ENCODE measurements at regions not wholly inside any gene's neighbourhood (a gene's known extent, or its start where the extent isn't known, plus 50 kb on each side); places are given as distances from the start of the nearest gene placed in this dataset.

GRCh38 chr11:80613655-80614054 is 1172.8 kb upstream of the TENM4 start:
- H3K9me3 ChIP-seq (replicated peaks in 1 of 2; ENCODE audit: control insufficient read depth in 2 of 2, insufficient read depth in 1 of 2, low read depth in 1 of 2, low read length in 2 of 2), result no peaks in the 10 kb centered on the region
- H3K4me2 ChIP-seq (ENCODE audit: insufficient read depth, low read length, poor library complexity, severe bottlenecking), result no peak overlapping the region
- no peak overlapping the region for H3K18ac ChIP-seq (ENCODE audit: low read length)
- no CpG with 5 or more reads among the region's 2 CpGs for whole genome bisulfite sequencing, 2 donors (ENCODE audit: extremely low coverage in 2 of 2, insufficient read length in 2 of 2, insufficient replicate concordance in 1 of 2)
- H2AK5ac ChIP-seq (ENCODE audit: low read depth, low read length), result no peak overlapping the region
- peaks cover 2 to 4% of the 10 kb centered on the region in 2 donors for H3K4me1 ChIP-seq (ENCODE audit: control insufficient read depth in 2 of 2, insufficient read depth in 1 of 2, low read depth in 1 of 2, low read length in 2 of 2)
- no peak overlapping the region for H2AFZ ChIP-seq (ENCODE audit: low read length)
- no peak overlapping the region for H3K4me3 ChIP-seq (ENCODE audit: low read length in 2 of 2)
- no peak overlapping the region for H4K8ac ChIP-seq (ENCODE audit: low read depth, low read length)
- H3K9ac ChIP-seq (ENCODE audit: low read depth, low read length, poor library complexity), result no peak overlapping the region
- no peak overlapping the region for H3K14ac ChIP-seq (ENCODE audit: low read length)
- H2BK12ac ChIP-seq (ENCODE audit: low read length), result no peak overlapping the region
- H3K27me3 ChIP-seq (ENCODE audit: control insufficient read depth in 3 of 3, insufficient read depth in 3 of 3, low read depth in 1 of 3, low read length in 3 of 3), result no peaks in the 10 kb centered on the region
- H2BK15ac ChIP-seq (ENCODE audit: low read length), result no peak overlapping the region
- no peak overlapping the region for H2BK5ac ChIP-seq (ENCODE audit: low read length)
- no peak overlapping the region for H2BK120ac ChIP-seq (ENCODE audit: low read depth, low read length)
- no peak overlapping the region for H4K91ac ChIP-seq (ENCODE audit: low read depth, low read length, poor library complexity)
- DNase-seq (ENCODE audit: low spot score), result no peak
- H3K36me3 ChIP-seq (replicated peaks in 1 of 2; ENCODE audit: control insufficient read depth in 2 of 2, insufficient read depth in 2 of 2, low read length in 2 of 2), result no peaks in the 10 kb centered on the region
- no peak overlapping the region for H3K23ac ChIP-seq (ENCODE audit: low read depth, low read length, poor library complexity)
- no peak overlapping the region for H3K27ac ChIP-seq (replicated peaks; ENCODE audit: low read length)
- H3K4ac ChIP-seq (ENCODE audit: low read length), result no peak overlapping the region
- H3K79me1 ChIP-seq (ENCODE audit: low read depth, low read length), result no peaks in the 10 kb centered on the region

- Histone ChIP-seq H2BK120ac (ENCODE audit: low read depth, low read length) (no peak overlapping the region), H3K27me3 (ENCODE audit: control insufficient read depth in 3 of 3, insufficient read depth in 3 of 3, low read depth in 1 of 3, low read length in 3 of 3) (no peaks in the 10 kb centered on the region), H3K9me3 (replicated peaks in 1 of 2; ENCODE audit: control insufficient read depth in 2 of 2, insufficient read depth in 1 of 2, low read depth in 1 of 2, low read length in 2 of 2) (no peaks in the 10 kb centered on the region), H3K79me1 (ENCODE audit: low read depth, low read length) (no peaks in the 10 kb centered on the region), H3K9ac (ENCODE audit: low read depth, low read length, poor library complexity) (no peak overlapping the region), H4K8ac (ENCODE audit: low read depth, low read length) (no peak overlapping the region), H3K18ac (ENCODE audit: low read length) (no peak overlapping the region), H3K36me3 (replicated peaks in 1 of 2; ENCODE audit: control insufficient read depth in 2 of 2, insufficient read depth in 2 of 2, low read length in 2 of 2) (no peaks in the 10 kb centered on the region), H2AFZ (ENCODE audit: low read length) (peak overlapping the region; percentile 36), H3K4me2 (ENCODE audit: insufficient read depth, low read length, poor library complexity, severe bottlenecking) (no peak overlapping the region), H3K14ac (ENCODE audit: low read length) (no peak overlapping the region), H2BK12ac (ENCODE audit: low read length) (no peak overlapping the region), H2AK5ac (ENCODE audit: low read depth, low read length) (no peak overlapping the region), H3K27ac (replicated peaks; ENCODE audit: low read length) (no peak overlapping the region), H3K4me1 (ENCODE audit: control insufficient read depth in 2 of 2, insufficient read depth in 1 of 2, low read depth in 1 of 2, low read length in 2 of 2) (peaks cover 2 to 16% of the 10 kb centered on the region in 2 donors), H3K4me3 (ENCODE audit: low read length in 2 of 2) (no peak overlapping the region), H3K4ac (ENCODE audit: low read length) (no peak overlapping the region), H3K23ac (ENCODE audit: low read depth, low read length, poor library complexity) (no peak overlapping the region), H2BK5ac (ENCODE audit: low read length) (no peak overlapping the region), H2BK15ac (ENCODE audit: low read length) (no peak overlapping the region), H4K91ac (ENCODE audit: low read depth, low read length, poor library complexity) (no peak overlapping the region)
- no CpG with 5 or more reads among the region's 7 CpGs for WGBS, 2 donors (ENCODE audit: extremely low coverage in 2 of 2, insufficient read length in 2 of 2, insufficient replicate concordance in 1 of 2)
- no peak for DNase-seq (ENCODE audit: low spot score)
These were observed 1169.7 kb upstream of the TENM4 start for GRCh38 chr11:80610516-80610915.

GRCh38 chr11:80603472-80603871 is 1162.6 kb upstream of the TENM4 start:
- Histone ChIP-seq H3K4me3 (ENCODE audit: low read length in 2 of 2) (no peak overlapping the region), H3K9me3 (replicated peaks in 1 of 2; ENCODE audit: control insufficient read depth in 2 of 2, insufficient read depth in 1 of 2, low read depth in 1 of 2, low read length in 2 of 2) (no peaks in the 10 kb centered on the region), H3K4ac (ENCODE audit: low read length) (no peak overlapping the region), H3K18ac (ENCODE audit: low read length) (no peak overlapping the region), H4K8ac (ENCODE audit: low read depth, low read length) (no peak overlapping the region), H4K91ac (ENCODE audit: low read depth, low read length, poor library complexity) (no peak overlapping the region), H3K27ac (replicated peaks; ENCODE audit: low read length) (no peak overlapping the region), H2BK120ac (ENCODE audit: low read depth, low read length) (no peak overlapping the region), H2BK12ac (ENCODE audit: low read length) (no peak overlapping the region), H3K23ac (ENCODE audit: low read depth, low read length, poor library complexity) (no peak overlapping the region), H3K27me3 (ENCODE audit: control insufficient read depth in 3 of 3, insufficient read depth in 3 of 3, low read depth in 1 of 3, low read length in 3 of 3) (no peaks in the 10 kb centered on the region), H2AK5ac (ENCODE audit: low read depth, low read length) (no peak overlapping the region), H2BK15ac (ENCODE audit: low read length) (no peak overlapping the region), H3K79me1 (ENCODE audit: low read depth, low read length) (no peaks in the 10 kb centered on the region), H2BK5ac (ENCODE audit: low read length) (no peak overlapping the region), H2AFZ (ENCODE audit: low read length) (no peak overlapping the region), H3K4me2 (ENCODE audit: insufficient read depth, low read length, poor library complexity, severe bottlenecking) (no peak overlapping the region), H3K9ac (ENCODE audit: low read depth, low read length, poor library complexity) (no peak overlapping the region), H3K4me1 (ENCODE audit: control insufficient read depth in 2 of 2, insufficient read depth in 1 of 2, low read depth in 1 of 2, low read length in 2 of 2) (peaks cover 0 to 19% of the 10 kb centered on the region in 2 donors), H3K36me3 (replicated peaks in 1 of 2; ENCODE audit: control insufficient read depth in 2 of 2, insufficient read depth in 2 of 2, low read length in 2 of 2) (no peaks in the 10 kb centered on the region), H3K14ac (ENCODE audit: low read length) (no peak overlapping the region)
- no CpG with 5 or more reads among the region's 2 CpGs for WGBS, 2 donors (ENCODE audit: extremely low coverage in 2 of 2, insufficient read length in 2 of 2, insufficient replicate concordance in 1 of 2)
- no peak for DNase-seq (ENCODE audit: low spot score)

- H2BK15ac ChIP-seq (ENCODE audit: low read length), result no peak overlapping the region
- no peak overlapping the region for H4K91ac ChIP-seq (ENCODE audit: low read depth, low read length, poor library complexity)
- no peak for DNase-seq (ENCODE audit: low spot score)
- H3K14ac ChIP-seq (ENCODE audit: low read length), result no peak overlapping the region
- no peak overlapping the region for H3K9ac ChIP-seq (ENCODE audit: low read depth, low read length, poor library complexity)
- peaks cover under 1 to 12% of the 10 kb centered on the region in 2 donors for H3K4me1 ChIP-seq (ENCODE audit: control insufficient read depth in 2 of 2, insufficient read depth in 1 of 2, low read depth in 1 of 2, low read length in 2 of 2)
- H3K9me3 ChIP-seq (replicated peaks in 1 of 2; ENCODE audit: control insufficient read depth in 2 of 2, insufficient read depth in 1 of 2, low read depth in 1 of 2, low read length in 2 of 2), result no peaks in the 10 kb centered on the region
- H3K4me3 ChIP-seq (ENCODE audit: low read length in 2 of 2), result no peak overlapping the region
- no peak overlapping the region for H2AFZ ChIP-seq (ENCODE audit: low read length)
- no peak overlapping the region for H3K18ac ChIP-seq (ENCODE audit: low read length)
- no peak overlapping the region for H2BK120ac ChIP-seq (ENCODE audit: low read depth, low read length)
- no peak overlapping the region for H4K8ac ChIP-seq (ENCODE audit: low read depth, low read length)
- H2BK12ac ChIP-seq (ENCODE audit: low read length), result no peak overlapping the region
- H3K36me3 ChIP-seq (replicated peaks in 1 of 2; ENCODE audit: control insufficient read depth in 2 of 2, insufficient read depth in 2 of 2, low read length in 2 of 2), result no peaks in the 10 kb centered on the region
- H3K27me3 ChIP-seq (ENCODE audit: control insufficient read depth in 3 of 3, insufficient read depth in 3 of 3, low read depth in 1 of 3, low read length in 3 of 3), result no peaks in the 10 kb centered on the region
- no peak overlapping the region for H3K4me2 ChIP-seq (ENCODE audit: insufficient read depth, low read length, poor library complexity, severe bottlenecking)
- H3K27ac ChIP-seq (replicated peaks; ENCODE audit: low read length), result no peak overlapping the region
- H3K79me1 ChIP-seq (ENCODE audit: low read depth, low read length), result no peaks in the 10 kb centered on the region
- H2BK5ac ChIP-seq (ENCODE audit: low read length), result no peak overlapping the region
- no peak overlapping the region for H2AK5ac ChIP-seq (ENCODE audit: low read depth, low read length)
- H3K4ac ChIP-seq (ENCODE audit: low read length), result no peak overlapping the region
- no CpG with 5 or more reads among the region's 6 CpGs for WGBS, 2 donors (ENCODE audit: extremely low coverage in 2 of 2, insufficient read length in 2 of 2, insufficient replicate concordance in 1 of 2)
- no peak overlapping the region for H3K23ac ChIP-seq (ENCODE audit: low read depth, low read length, poor library complexity)
These were observed 1158.1 kb upstream of the TENM4 start for GRCh38 chr11:80598905-80599304.
